HepG2 (cell line): ENCODE measurements at regions not wholly inside any gene's neighbourhood (a gene's known extent, or its start where the extent isn't known, plus 50 kb on each side); places are given as distances from the start of the nearest gene placed in this dataset.
A peak's percentile ranks its signal among the peaks of the same experiment; 100 is the strongest.

Source experiments
- ATAC-seq: fragments of 200-7000 bp; cut with Tn5 transposase; 3 replicates; pipeline ENCODE4 v1.9.1; 2020; ENCODE audit warnings: mild to moderate bottlenecking, moderate library complexity
- BruUV-seq: library from RNA; stranded (reverse); fragments of 400-500 nt; replicated peaks from 2 replicates; lab custom pipeline; 2021; lab: Mats Ljungman, UMichigan
- CTCF ChIA-PET: fragments of 300-600 bp; formaldehyde crosslinking; extraction: SDS; loops from one replicate; lab custom pipeline; 2021; ENCODE audit warnings: low total read pairs, inconsistent platforms, low intra/inter-chr PET ratio; lab: Yijun Ruan, JAX
- POLR2A ChIA-PET: fragments of 350-600 bp; sonication (Branson Sonifier 250); formaldehyde crosslinking; loops from one replicate; lab custom pipeline; 2020; ENCODE audit warnings: antibody characterized with exemption, inconsistent platforms; lab: Yijun Ruan, JAX
- DNase-seq: peaks from one replicate; pipeline ENCODE4 v3.0.0-alpha.2; 2015; ENCODE audit warnings: low spot score
- FAIRE-seq: peaks from 3 replicates; lab custom pipeline; 2011; peaks lifted over from hg19 to GRCh38; lab: Jason Lieb, UNC
- H2AFZ ChIP-seq: one replicate; pipeline ENCODE4 v1.6.1; 2011; ENCODE audit warnings: low read length, inconsistent platforms
- H3K27ac ChIP-seq: fragments of 300-600 bp; 3 replicates; pipeline ENCODE4 v1.8.0; 2011; ENCODE audit warnings: mixed run types, mild to moderate bottlenecking, mixed read lengths, low read length, inconsistent platforms; ENCODE audit not compliant: insufficient read depth; ENCODE audit errors: extremely low read length
- H3K27me3 ChIP-seq, 2 experiments: fragments of 200-600 bp in 1 of 2; 2 replicates in 1 of 2; 3 replicates in 1 of 2; pipeline versions ENCODE4 v1.6.0 to v1.8.0; 2011; ENCODE audit warnings: low read length in 2 of 2, mild to moderate bottlenecking in 2 of 2, moderate library complexity in 2 of 2, inconsistent platforms in 1 of 2; ENCODE audit not compliant: insufficient read depth in 2 of 2, control insufficient read depth in 1 of 2
- H3K36me3 ChIP-seq, 2 experiments: fragments of 200-600 bp in 1 of 2; replicated peaks in 1 of 2; 2 replicates in 1 of 2; 3 replicates in 1 of 2; pipeline versions ENCODE4 v1.5.1 to v1.8.0; 2011; ENCODE audit warnings: low read length in 2 of 2, inconsistent platforms in 1 of 2; ENCODE audit not compliant: insufficient read depth in 2 of 2, control insufficient read depth in 1 of 2
- H3K4me1 ChIP-seq: 2 replicates; pipeline ENCODE4 v1.5.1; 2012; ENCODE audit warnings: low read length, inconsistent platforms; ENCODE audit not compliant: insufficient read depth
- H3K4me2 ChIP-seq: 2 replicates; pipeline ENCODE4 v1.6.0; 2011; ENCODE audit warnings: low read depth, low read length, inconsistent platforms
- H3K4me3 ChIP-seq, 3 experiments: fragments of 200-600 bp in 1 of 3; sonication (generic), shearing (Covaris generic) in 1 of 3; replicated peaks in 1 of 3; 2 replicates each; pipeline ENCODE4 v1.5.1; 2011 to 2016; ENCODE audit warnings: low read length in 3 of 3, inconsistent platforms in 2 of 3, low read depth in 2 of 3, mild to moderate bottlenecking in 2 of 3, control low read depth in 1 of 3, mixed read lengths in 1 of 3; ENCODE audit not compliant: insufficient read depth in 1 of 3
- H3K79me2 ChIP-seq: one replicate; pipeline ENCODE4 v1.6.1; 2011; ENCODE audit warnings: low read length, inconsistent platforms; ENCODE audit not compliant: insufficient read depth
- H3K9ac ChIP-seq: 2 replicates; pipeline ENCODE4 v1.6.0; 2011; ENCODE audit warnings: mild to moderate bottlenecking, low read depth, low read length, inconsistent platforms; ENCODE audit not compliant: insufficient read depth
- H3K9me3 ChIP-seq: 2 replicates; pipeline ENCODE4 v1.5.1; 2012; ENCODE audit warnings: mild to moderate bottlenecking, low read length
- H4K20me1 ChIP-seq: 2 replicates; pipeline ENCODE4 v1.6.0; 2011; ENCODE audit warnings: inconsistent platforms, mild to moderate bottlenecking, low read length, moderate library complexity; ENCODE audit not compliant: insufficient read depth
- KIAA2018 ChIP-seq: sonication (generic); formaldehyde crosslinking; IDR thresholded peaks from 2 replicates; pipeline ENCODE4 v1.5.0; 2020; ENCODE audit warnings: mild to moderate bottlenecking, missing genetic modification reagents, borderline replicate concordance
- RBM39 ChIP-seq: fragments of 200-400 bp; formaldehyde crosslinking; IDR thresholded peaks from one replicate; pipeline ENCODE4 v1.6.1; 2018; ENCODE audit warnings: antibody characterized with exemption, mild to moderate bottlenecking, low read depth, low read length; ENCODE audit not compliant: poor library complexity, severe bottlenecking
- REPIN1 ChIP-seq: sonication (generic); formaldehyde crosslinking; IDR thresholded peaks from 2 replicates; pipeline ENCODE4 v1.8.0; 2022; ENCODE audit warnings: missing genetic modification reagents, low read depth, mild to moderate bottlenecking, borderline replicate concordance
- SP5 ChIP-seq: IDR thresholded peaks from 2 replicates; pipeline ENCODE4 v1.6.1; 2016; ENCODE audit warnings: low read depth, borderline replicate concordance
- ZBTB21 ChIP-seq: sonication (generic); formaldehyde crosslinking; IDR thresholded peaks from 2 replicates; pipeline ENCODE4 v1.4.0; 2020; ENCODE audit warnings: missing genetic modification reagents
- ZNF564 ChIP-seq: sonication (generic); formaldehyde crosslinking; IDR thresholded peaks from 2 replicates; pipeline ENCODE4 v1.8.1; 2023; ENCODE audit warnings: mild to moderate bottlenecking, missing genetic modification reagents
- ZNF83 ChIP-seq: sonication (generic); formaldehyde crosslinking; IDR thresholded peaks from 2 replicates; pipeline ENCODE4 v1.4.0; 2020; ENCODE audit warnings: missing genetic modification reagents, mild to moderate bottlenecking, borderline replicate concordance
- ZNF839 ChIP-seq: sonication (generic); formaldehyde crosslinking; IDR thresholded peaks from 2 replicates; pipeline ENCODE4 v1.4.0; 2020; ENCODE audit warnings: missing genetic modification reagents, mild to moderate bottlenecking, borderline replicate concordance
- WGBS: methylation state at CpG from one replicate; pipeline ENCODE4 v1.1.6; 2017; ENCODE audit warnings: low lambda C conversion rate; 5-methylcytosine and 5-hydroxymethylcytosine counted together
- in situ Hi-C: cut with HindIII; loops from 2 replicates; pipeline ENCODE4 v1.10.0; 2017; ENCODE audit warnings: low pct_unique_long_range_greater_than_20kb; ENCODE audit not compliant: extremely low pct_ligation_motif_present
- intact Hi-C: fragments of 100-400 bp; cut with micrococcal nuclease; formaldehyde crosslinking; loops from one replicate; pipeline ENCODE4 v1.10.0; 2022; ENCODE audit not compliant: unreplicated experiment
- TF ChIP-seq, protein P1 (sequence below), 2 experiments: fragments of 450-650 bp in 1 of 2; sonication (generic) in 1 of 2; formaldehyde crosslinking; IDR thresholded peaks; 2 replicates each; pipeline versions ENCODE4 v1.5.0 to v1.8.0; 2020 to 2022; ENCODE audit warnings: mild to moderate bottlenecking in 1 of 2, missing genetic modification reagents in 1 of 2

- no peaks in the 10 kb centered on the region for H3K79me2 ChIP-seq
- in situ Hi-C loops, result no loop called here
- no peaks in the 10 kb centered on the region for H3K36me3 ChIP-seq
- ChIA-PET POLR2A (no interaction called here), CTCF (no interaction called here)
- no peak overlapping the region for H3K9ac ChIP-seq
- peak overlapping the region; percentile 62 for H2AFZ ChIP-seq
- H4K20me1 ChIP-seq, result no peaks in the 10 kb centered on the region
- WGBS, result 69% methylated on average over 6 of the region's 6 CpGs
- ATAC-seq (no peak), DNase-seq (peak; percentile 46), FAIRE-seq (no peak)
- BruUV-seq, result no TSS peak
- H3K4me3 ChIP-seq, result no peak overlapping the region
- no peaks in the 10 kb centered on the region for H3K9me3 ChIP-seq
- no peak overlapping the region for H3K4me2 ChIP-seq
- H3K4me1 ChIP-seq, result peaks cover 57% of the 10 kb centered on the region
- no peaks in the 10 kb centered on the region for H3K27me3 ChIP-seq
- H3K27ac ChIP-seq, result peak overlapping the region; percentile 29
- intact Hi-C loops, result no loop called here
- TF ChIP-seq ZBTB21 (CRISPR knock-in tag) (no peak), REPIN1 (CRISPR knock-in tag) (no peak), SP5 (CRISPR knock-in tag) (no peak), ZNF564 (no peak), KIAA2018 (CRISPR knock-in tag) (no peak), ZNF83 (CRISPR knock-in tag) (no peak), RBM39 (no peak), ZNF839 (CRISPR knock-in tag) (no peak)
- TF ChIP-seq, protein P1, sequence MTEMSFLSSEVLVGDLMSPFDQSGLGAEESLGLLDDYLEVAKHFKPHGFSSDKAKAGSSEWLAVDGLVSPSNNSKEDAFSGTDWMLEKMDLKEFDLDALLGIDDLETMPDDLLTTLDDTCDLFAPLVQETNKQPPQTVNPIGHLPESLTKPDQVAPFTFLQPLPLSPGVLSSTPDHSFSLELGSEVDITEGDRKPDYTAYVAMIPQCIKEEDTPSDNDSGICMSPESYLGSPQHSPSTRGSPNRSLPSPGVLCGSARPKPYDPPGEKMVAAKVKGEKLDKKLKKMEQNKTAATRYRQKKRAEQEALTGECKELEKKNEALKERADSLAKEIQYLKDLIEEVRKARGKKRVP (CRISPR knock-in tag; IDR thresholded peaks at IDR 0.05), result no peak
Measured at GRCh38 chr13:21834521-21834920, 163.6 kb downstream of the FGF9 start.
